HEK293 (cell line): ENCODE measurements at regions not wholly inside any gene's neighbourhood (a gene's known extent, or its start where the extent isn't known, plus 50 kb on each side); places are given as distances from the start of the nearest gene placed in this dataset.

Experiments used
- ZEB2 ChIP-seq: fragments of 450-650 bp; formaldehyde crosslinking; IDR thresholded peaks from 2 replicates; pipeline ENCODE4 v1.5.1; 2016; ENCODE audit warnings: missing biosample characterization, missing genetic modification characterization
- ZNF274 ChIP-seq, 2 experiments: fragments of 200-500 bp in 1 of 2; fragments of 450-650 bp in 1 of 2; sonication (Bioruptor generic) in 1 of 2; formaldehyde crosslinking in 1 of 2; IDR thresholded peaks; 2 replicates each; pipeline versions ENCODE4 v1.5.1 to v1.6.1; 2014 to 2016; ENCODE audit warnings: borderline replicate concordance in 1 of 2, inconsistent platforms in 1 of 2, low read length in 1 of 2, missing biosample characterization in 1 of 2, missing genetic modification characterization in 1 of 2

GRCh38 chr3:117366574-117366973, 657.0 kb downstream of the TUSC7 start:
- no peak for TF ChIP-seq ZEB2 (tag by site-specific recombination)
- TF ChIP-seq ZNF274 (IDR thresholded peaks at IDR 0.05; ENCODE audit: low read length): no peak
- no peak for TF ChIP-seq ZNF274 (tag by site-specific recombination; IDR thresholded peaks at IDR 0.05; ENCODE audit: borderline replicate concordance)
